AG08395 (cell line): ENCODE measurements at regions not wholly inside any gene's neighbourhood (a gene's known extent, or its start where the extent isn't known, plus 50 kb on each side); places are given as distances from the start of the nearest gene placed in this dataset.

Experiments
- DNase-seq: peaks from one replicate; pipeline ENCODE4 v3.0.0; 2012; ENCODE audit warnings: mixed read lengths, low spot score

DNA sequence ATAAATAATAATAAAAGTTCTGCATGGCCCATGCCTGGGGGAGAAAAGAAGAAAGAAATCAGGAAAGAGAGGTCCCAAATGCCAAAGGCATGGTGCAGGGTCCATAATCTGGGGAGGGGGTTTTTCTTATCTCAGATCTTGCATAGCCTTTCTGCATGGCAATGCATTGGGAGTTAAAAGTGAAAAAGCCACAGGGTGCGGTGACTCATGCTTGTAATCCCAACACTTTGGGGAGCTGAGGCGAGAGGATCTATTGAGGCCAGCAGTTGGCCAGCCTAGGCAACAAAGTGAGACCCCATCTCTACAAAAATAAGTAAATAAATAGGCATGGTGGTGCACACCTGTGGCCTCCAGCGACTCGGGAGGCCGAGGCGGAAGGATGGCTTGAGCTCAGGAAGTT, 76.8 kb upstream of the GATA2 start:
- DNase-seq = no peak

DNA sequence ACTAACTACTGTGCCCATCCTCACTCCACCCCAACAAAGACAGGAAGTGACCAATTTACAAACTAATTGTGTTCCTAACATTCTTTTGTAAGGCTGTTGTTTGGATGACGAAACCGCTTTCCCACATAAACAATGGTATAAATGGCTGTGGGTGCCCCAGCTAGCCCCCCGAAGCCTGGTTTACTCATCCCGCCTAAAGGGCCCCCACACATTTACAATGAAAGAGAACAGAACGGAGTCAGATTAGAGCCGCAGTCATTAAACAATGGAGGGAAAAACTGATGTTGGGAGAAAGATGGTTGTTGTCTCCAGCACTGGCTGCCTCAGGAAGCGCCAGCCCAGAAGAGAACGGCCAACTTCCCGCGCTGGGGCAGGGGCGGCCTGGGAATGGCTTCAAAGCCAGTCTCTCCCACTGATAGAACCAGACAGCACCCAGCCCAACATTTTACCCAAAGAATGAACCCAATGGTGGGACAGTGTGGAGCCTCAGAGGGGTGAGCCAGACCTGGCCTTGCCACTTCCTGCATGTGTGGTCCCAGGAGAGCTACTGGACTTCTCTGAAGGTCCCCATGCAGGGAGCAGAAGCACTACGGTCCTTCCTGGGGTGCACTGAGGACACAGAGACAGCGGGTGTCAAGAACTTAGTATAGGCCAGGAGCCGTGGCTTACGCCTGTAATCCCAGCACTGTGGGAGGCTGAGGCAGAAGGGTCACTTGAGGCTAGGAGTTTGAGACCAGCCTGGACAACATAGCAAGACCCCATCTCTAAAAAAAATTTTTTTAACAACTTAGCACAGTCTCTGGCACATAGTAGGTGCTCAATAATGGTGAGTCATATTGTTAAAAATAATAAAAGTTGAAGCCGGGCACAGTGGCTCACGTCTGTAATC, 75.8 kb upstream of the GATA2 start:
- DNase-seq = no peak

DNA sequence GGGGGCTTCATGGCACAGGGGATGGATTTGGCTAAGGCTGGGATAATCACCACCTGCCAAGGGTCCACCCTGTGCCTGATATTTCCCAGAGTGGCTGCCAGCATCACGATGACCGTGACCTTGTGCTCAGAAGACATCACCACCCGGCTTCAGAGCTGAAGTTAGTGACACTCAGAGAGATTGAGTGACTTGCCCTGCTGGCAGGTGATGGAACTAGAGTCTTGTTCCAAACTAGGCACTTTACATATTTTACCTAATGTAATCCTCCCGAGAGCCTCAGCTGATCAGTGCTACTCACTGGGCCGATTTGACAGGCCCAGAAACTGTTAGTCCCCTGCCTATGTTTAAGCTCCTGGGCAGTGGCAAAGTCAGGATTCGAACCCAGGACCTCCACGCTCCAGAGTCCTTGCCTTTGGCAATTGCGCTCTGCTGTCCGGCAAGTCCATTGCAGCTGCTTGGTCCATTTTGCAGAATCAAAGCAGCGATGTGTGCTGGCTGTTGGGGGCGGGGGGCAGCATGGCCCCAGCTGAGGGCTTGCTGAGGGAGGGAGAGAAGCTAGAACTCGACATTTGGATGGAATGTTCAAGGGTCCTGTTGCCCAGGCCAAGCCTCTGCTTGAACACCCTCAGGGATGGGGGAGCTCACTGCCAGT, 74.8 kb upstream of the GATA2 start:
- no peak for DNase-seq

DNA sequence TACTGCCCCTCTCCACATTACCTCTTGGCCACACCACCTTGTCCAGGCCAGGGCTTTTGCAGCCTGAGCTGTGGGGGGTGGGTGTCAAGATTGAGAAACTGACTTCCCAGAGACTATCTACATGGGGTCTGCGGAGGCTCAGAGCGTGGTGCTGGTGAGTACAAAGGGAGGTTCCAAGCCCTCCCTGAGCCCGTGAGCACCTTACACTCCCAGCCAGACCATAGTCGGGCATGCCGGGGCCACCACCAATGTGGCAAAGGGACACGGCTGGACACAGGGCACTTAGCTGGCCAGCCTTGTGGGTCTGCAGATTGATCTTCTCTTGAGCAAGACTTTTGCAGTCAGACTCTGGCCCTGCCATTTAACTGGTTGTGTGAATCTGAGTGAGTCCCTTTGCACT, 74.1 kb upstream of the GATA2 start:
- no peak for DNase-seq

DNA sequence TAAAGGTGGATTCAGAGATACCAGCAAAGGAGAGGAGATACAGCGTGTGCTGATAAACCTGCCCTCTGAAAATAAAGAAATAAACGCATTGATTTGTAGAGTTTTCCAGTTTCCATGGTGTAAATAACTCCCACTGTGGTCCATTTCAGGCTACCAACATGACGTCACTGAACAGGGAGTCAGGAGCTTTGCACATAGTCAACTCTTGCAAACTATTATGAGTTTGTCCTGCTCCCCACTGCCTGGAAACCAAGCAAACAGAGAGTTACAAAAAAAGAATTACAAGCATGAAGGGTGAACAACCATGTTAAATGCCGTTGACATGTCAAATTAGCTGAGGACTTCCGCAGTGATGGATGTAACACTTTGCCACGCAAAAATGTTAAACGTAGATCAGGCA, 70.4 kb upstream of the GATA2 start:
- DNase-seq = no peak

DNA sequence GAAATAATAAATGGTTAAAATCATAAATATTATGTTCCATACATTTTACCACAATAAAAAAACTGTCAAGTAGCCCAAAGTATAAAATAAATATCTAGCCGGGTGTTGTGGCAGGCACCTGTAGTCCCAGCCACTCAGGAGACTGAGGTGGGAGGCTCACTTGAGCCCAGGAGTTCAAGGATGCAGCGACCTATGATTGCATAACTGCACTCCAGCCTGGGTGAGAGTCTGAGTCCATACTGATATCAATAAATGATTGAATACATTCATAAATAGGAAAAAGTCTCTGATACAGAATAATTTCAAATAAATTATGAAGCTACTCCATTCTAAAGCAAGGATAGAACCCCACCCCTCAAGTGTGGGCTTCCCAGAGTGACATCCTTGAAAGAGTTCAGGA, 68.5 kb upstream of the GATA2 start:
- DNase-seq = no peak

DNA sequence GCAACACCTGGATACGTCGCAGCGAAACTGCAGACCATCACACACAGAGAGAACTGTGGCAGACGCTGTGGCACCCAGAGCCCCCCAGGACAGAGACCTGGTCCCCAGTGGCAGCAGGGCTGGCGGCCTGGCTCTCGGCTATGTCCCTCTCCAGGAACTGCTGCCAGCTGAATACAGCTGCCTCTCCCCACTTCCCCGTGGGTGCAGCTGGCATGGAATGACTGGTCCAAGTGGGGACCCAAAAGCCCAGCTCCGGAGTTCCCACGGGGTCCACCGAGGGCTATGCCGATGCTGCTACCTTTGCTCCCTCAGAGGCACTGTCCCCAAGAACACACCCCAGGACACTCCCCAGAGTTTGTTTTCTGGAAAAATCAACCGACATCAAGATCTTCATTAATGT, 67.8 kb upstream of the GATA2 start:
- no peak for DNase-seq

DNA sequence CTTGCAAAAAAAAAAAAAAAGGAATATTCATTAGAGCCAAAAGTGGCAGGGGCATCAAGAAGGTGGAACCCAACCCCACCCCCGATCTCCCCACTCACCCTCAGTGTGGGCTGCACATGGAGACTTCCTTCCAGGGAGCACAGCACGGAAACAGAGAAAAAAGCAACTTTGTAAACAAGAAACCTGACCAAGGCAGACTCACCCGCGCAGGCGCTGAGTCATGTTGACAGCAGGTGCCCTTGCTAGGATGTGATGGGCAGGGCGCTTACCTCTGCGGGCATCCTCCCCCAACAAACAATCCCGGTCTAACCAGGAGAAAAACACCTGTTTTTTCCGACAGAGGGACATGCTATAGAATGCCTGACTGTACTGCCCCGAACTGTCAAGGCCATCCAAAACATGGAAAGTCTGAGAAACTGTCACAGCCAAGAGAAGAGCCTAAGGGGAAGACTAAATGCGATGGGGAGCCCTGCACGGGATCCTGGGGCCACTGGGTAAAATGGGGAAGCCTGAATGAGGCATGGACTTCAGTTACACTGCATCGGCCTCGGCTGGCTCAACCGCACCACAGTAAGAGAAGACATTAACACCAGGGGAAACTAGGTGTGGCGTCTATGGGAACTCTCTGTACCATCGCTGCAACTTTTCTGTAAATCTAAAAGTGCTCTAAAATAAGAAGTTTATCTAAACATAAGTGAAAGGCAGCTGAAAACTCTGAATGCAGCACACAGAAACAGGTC, 66.7 kb upstream of the GATA2 start:
- DNase-seq = no peak

DNA sequence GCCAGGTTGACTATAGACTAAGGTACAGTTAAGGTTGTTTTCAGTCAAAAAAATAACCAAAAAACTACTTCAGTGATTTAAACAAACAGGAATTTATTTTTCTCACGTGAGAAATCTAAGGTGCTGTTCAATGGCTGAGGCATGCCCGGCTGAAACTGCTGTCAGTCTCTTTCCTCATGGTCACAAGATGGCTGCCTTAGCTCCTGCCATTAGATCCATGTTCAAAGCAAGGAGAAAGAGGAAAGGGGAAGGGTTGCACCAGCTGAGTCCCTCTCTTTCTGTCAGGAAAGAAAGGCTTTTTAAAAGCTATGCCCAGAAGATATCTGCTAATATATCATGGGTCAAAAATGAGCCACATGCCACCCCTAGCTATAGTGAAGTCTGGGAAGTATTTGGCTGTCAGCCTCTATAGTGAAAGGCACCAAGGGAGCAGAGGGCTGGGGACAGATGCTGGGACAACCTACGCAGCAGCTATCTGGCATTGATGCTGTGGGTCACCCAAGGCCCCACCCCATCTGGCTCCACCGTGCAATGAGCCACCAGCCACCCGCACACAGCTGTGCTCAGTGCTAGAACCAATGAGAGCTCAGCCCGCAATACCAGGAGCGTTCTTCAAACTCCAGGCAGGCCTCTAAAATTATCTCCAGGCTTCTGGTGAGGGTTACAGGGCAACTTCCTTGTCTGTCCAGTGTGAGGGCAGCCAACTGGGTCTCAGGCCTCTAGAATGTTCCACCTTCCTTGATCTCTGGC, 64.7 kb upstream of the GATA2 start:
- no peak for DNase-seq

DNA sequence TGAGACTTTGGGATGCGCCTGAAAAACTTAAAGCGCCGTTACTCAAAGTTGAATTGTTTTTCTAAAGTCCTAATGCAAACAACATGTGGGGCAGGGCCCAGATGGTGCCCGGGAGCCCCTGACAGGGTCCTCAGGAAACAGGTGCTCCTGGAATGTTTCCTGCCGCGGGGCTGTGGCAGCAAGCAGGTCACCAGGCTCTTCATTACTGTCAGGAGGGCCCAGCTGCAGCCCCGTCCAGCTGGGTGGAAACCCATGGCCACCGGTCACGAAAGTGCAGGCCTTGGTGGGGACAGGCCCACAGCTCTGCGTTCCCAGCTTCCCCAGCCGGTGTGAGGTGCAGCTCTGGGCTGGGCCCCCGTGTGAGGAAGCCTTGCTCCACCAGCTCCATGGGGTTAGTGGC, 63.9 kb upstream of the GATA2 start:
- no peak for DNase-seq

DNA sequence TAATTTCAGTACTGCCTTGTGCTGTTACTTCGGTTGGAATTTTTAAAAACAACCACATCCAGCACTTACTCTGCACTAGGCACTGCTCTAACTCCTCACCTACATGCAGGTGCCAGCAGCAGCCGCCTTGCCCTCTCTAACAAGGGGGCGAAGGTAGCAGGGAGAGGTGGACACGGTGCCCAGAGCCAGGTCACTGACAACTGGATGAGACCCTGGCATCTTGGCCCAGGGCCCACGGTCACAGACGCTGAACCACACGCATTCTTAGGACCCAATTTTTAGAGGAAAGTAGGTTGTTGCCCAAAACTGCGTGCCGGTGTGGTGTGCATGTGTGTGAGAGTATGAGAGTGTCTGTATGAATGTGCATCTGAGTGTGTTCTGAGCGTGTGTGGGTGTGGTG, 63.4 kb upstream of the GATA2 start:
- DNase-seq = no peak

DNA sequence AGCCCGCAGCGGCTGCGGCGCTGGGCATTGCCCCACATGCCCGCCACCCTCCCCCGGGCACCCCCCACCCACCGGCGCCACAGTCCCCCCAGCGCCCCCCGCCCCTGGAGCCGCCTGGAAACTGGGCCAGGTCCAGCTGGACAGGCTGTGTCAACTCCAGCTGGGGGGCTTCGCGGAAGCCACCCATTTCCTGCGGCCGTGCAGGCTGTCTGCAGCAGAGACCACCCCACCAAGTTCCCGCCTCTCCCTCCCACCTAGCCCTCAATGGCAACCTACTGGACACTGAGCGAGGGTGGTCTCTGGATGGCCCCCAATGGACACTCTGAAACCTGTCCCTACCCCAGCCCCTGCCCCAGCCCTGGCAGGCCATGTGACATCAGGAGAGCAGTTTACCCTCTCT, 62.8 kb upstream of the GATA2 start:
- DNase-seq = no peak

DNA sequence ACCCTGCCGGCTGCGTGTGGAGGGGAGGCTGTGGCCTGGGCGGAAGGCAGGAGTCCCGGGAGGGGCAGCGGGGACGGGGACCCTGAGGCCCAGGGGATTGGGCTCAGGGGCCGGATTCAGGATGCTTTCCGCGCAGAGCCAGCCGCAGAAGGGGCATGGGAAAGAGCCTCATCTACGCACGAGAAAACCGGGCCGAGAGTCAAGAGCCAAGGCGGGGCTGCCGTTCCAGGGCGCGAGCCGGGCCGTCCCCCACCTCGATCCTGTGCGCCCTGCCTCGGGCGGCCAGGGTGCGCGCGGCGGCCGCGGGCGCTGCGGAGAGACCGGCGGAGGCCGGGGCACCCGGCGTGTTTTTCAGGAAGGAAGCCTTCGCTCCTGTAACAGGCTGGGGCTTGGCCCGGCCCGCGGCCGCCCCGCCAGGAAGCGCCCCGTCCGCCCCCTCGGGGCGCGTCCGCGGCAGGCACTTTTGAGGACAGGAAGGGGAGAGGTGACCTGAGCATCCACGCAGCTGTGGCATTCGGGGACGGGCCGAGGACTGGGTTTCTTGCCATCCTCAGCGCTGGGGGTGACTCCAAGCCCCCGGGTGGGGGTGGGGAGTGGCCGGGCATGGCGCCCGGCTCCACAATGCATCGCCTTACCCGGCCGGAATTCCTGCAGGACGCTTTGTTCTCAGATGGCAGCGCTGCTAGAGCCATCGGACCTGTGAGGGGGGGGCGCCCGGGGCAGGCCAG, 62.3 kb upstream of the GATA2 start:
- no peak for DNase-seq

DNA sequence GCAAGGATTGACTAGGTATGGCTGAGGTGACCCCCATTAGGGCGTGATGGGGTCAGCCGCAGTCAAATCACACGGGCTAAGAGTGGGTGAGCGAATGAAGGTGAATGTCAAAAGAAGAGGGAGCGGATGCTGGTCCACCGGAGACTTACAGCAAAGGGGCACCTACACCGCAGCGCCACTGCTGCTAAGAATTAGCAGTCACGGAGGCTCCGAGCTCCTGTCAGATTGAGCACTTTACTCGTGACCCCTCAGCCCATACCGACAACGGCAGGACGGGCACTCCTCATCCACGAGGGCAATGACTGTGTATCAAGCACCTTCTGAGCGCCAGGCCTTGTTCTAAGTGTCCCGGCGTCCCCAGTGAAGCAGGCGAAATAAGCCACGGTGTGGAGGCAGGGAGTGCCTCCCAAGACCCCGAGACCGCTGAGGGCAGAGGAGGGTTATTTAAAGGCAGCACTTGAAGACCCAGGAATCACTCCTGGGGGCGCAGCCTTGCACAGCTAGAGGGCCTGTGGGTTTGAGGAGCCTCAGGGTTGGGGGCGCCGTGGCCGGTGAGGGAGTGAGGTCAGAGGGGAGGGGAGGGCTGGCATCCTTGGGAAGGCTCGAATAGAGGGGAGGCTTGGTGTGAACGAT, 61.6 kb upstream of the GATA2 start:
- no peak for DNase-seq

DNA sequence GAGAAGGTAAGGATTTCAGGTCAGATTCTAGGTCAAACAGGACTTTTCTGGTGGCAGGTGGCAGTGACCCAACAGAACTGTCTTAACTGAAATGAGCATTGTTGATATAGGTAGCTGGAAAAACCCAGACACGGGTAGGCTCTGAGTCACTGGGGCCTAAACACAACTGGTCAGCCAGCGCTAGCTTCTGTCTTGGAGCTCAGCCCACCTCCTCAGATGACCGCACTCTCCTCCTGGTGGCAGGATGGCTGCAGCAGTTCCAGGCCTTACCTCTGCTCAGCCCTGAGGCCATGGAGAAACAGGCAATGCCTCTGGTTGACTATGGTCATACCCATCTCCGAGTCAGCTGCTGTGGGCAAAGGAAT, 61.1 kb upstream of the GATA2 start:
- DNase-seq = no peak

DNA sequence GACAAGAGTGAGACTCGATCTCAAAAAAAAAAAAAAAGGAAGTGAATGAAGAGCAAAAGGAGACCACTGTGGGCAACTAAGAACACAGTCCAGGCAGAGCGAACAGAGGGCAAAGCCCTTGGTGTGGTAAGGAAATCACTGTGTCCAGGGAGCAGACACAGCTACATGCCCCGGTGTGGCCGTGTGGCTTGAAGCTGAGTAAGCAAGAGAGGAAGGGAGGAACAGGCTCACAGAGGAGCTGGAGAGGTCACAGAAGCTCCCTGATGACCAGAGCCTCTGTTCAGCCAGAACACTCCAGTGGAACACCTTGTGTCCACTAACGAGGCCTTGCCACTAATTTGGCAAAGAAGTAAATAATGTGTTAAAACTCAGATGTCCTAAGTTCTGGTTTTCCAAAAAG, 60.6 kb upstream of the GATA2 start:
- no peak for DNase-seq

DNA sequence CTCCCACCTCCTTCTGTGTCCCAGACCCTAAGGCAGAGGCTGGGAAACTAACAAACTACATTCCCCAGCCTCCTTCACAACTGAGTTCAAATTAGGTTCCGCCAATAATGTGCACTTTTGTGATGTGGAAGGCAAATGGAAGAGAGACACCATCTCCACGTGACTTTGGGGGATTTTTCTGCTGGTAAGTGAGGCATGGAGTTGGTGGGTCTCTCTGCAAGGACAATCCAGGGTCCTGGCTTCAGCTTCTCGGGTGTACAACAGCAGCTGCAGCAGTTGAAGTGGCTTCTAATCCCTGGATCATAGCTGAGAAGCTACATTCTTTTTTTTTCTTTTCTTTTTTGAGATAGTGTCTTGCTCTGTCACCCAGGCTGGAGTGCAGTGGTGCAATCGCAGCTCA, 58.9 kb upstream of the GATA2 start:
- no peak for DNase-seq

DNA sequence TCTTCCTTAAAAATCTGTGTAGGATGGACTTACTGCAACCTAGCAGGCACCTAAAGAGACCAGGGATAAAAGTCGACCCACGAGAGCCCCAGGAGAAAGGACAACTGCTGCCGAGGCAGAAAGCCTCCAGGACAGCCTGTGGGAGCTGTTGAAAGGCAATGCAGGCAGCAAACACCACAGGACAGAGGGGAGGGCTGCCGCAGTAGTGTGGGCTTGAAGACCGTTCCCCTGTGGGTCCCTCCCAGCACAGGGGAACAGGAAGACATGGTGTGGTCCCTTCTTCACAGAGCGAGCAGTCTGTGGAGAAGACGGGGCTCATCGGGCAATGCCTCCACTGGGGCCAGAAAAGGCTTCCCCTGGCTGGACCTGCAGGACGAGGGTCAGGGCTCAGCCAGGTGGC, 58.5 kb upstream of the GATA2 start:
- DNase-seq = no peak

DNA sequence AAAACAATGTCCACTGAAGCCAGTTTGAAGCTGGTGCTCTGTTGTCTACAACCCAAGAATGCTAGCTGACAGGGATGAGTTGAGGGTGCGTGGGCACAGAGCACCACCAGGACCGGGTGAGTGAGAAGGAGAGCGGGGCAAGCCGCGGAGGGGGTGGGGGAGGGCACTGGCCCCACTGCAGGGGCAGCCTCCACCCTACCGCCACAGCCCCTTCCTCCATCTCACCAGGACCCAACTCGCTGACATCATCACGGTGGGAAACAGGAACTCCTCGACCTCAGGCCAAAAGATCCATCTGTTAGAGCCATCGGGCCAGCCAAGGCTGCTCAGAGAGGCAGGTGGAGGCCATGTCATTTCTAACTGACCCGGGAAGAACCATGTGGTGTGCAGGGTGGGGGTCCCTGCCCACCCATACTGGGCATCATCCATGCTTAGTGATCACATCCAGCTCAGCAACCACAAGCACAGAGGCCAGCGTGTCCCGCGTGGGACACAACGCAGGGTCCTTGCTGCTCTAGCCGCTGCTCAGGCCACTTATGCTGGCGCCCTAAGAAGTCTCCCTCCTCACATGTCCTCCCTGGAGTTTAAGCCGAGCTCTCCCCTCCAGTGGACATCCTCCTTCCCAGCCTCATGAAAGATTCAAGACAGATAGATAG, 57.6 kb upstream of the GATA2 start:
- no peak for DNase-seq

DNA sequence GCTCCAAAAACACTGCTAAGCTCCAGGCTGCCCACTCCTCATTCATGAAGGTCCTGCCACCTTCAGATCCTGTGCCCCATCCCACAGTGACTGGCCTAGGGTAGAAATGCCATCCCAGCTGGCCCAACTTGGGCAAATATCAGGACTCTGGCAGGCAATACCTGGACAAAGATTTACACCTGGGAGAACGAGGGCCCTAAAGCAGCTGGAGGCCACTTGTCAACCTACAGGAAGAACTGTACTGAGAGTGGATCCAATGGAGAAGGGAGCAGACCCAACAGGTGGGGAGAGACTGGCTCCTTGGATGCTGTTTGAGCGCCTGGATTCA, 57.1 kb upstream of the GATA2 start:
- no peak for DNase-seq
